Osteocyte (in vitro differentiated cells): ENCODE measurements at regions not wholly inside any gene's neighbourhood (a gene's known extent, or its start where the extent isn't known, plus 50 kb on each side); places are given as distances from the start of the nearest gene placed in this dataset.
"Not testable (repeated sequence)": the region's sequence is repeated elsewhere in the genome, so short reads cannot be mapped to it uniquely, and the experiment has no call there.

ENCODE experiments used
- DNase-seq: peaks from one replicate; pipeline ENCODE4 v3.0.0; 2021; ENCODE audit warnings: mixed read lengths; ENCODE audit not compliant: unreplicated experiment; ENCODE audit errors: extremely low spot score
- H3K27ac Mint-ChIP-seq: one replicate; pipeline ENCODE4 v1.8.0; 2021; ENCODE audit warnings: mild to moderate bottlenecking, mixed read lengths; ENCODE audit not compliant: unreplicated experiment
- H3K27me3 Mint-ChIP-seq: one replicate; pipeline ENCODE4 v1.8.0; 2021; ENCODE audit warnings: mixed read lengths; ENCODE audit not compliant: unreplicated experiment
- H3K36me3 Mint-ChIP-seq: one replicate; pipeline ENCODE4 v1.8.0; 2021; ENCODE audit warnings: mixed read lengths; ENCODE audit not compliant: unreplicated experiment
- H3K4me1 Mint-ChIP-seq: one replicate; pipeline ENCODE4 v1.8.0; 2021; ENCODE audit warnings: mixed read lengths; ENCODE audit not compliant: unreplicated experiment
- H3K4me3 Mint-ChIP-seq: one replicate; pipeline ENCODE4 v1.8.0; 2021; ENCODE audit warnings: mild to moderate bottlenecking, moderate library complexity, mixed read lengths; ENCODE audit not compliant: unreplicated experiment
- H3K9me3 Mint-ChIP-seq: one replicate; pipeline ENCODE4 v1.8.0; 2021; ENCODE audit warnings: mixed read lengths; ENCODE audit not compliant: unreplicated experiment
- TF ChIP-seq, protein P1 (sequence below): fragments of 200-600 bp; sonication (generic); IDR thresholded peaks from 2 replicates; pipeline ENCODE4 v1.5.0; 2021; ENCODE audit warnings: antibody characterized with exemption, mild to moderate bottlenecking, moderate library complexity

GRCh38 chr6:153485072-153485471 is 354.0 kb upstream of the RGS17 start:
- no peak overlapping the region for H3K4me3 Mint-ChIP-seq
- no peaks in the 10 kb centered on the region for H3K4me1 Mint-ChIP-seq
- peaks cover 6% of the 10 kb centered on the region for H3K9me3 Mint-ChIP-seq
- H3K27me3 Mint-ChIP-seq, result no peaks in the 10 kb centered on the region
- no peak overlapping the region for H3K27ac Mint-ChIP-seq
- H3K36me3 Mint-ChIP-seq, result no peaks in the 10 kb centered on the region
- no peak for DNase-seq
- TF ChIP-seq, protein P1, sequence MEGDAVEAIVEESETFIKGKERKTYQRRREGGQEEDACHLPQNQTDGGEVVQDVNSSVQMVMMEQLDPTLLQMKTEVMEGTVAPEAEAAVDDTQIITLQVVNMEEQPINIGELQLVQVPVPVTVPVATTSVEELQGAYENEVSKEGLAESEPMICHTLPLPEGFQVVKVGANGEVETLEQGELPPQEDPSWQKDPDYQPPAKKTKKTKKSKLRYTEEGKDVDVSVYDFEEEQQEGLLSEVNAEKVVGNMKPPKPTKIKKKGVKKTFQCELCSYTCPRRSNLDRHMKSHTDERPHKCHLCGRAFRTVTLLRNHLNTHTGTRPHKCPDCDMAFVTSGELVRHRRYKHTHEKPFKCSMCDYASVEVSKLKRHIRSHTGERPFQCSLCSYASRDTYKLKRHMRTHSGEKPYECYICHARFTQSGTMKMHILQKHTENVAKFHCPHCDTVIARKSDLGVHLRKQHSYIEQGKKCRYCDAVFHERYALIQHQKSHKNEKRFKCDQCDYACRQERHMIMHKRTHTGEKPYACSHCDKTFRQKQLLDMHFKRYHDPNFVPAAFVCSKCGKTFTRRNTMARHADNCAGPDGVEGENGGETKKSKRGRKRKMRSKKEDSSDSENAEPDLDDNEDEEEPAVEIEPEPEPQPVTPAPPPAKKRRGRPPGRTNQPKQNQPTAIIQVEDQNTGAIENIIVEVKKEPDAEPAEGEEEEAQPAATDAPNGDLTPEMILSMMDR, result no peak

GRCh38 chr6:153484056-153484455 is 353.0 kb upstream of the RGS17 start:
- H3K4me3 Mint-ChIP-seq, result no peak overlapping the region
- H3K27ac Mint-ChIP-seq, result no peak overlapping the region
- no peaks in the 10 kb centered on the region for H3K4me1 Mint-ChIP-seq
- TF ChIP-seq, protein P1, result no peak
- H3K27me3 Mint-ChIP-seq, result no peaks in the 10 kb centered on the region
- no peak for DNase-seq
- H3K36me3 Mint-ChIP-seq, result no peaks in the 10 kb centered on the region
- peaks cover 6% of the 10 kb centered on the region for H3K9me3 Mint-ChIP-seq

DNA sequence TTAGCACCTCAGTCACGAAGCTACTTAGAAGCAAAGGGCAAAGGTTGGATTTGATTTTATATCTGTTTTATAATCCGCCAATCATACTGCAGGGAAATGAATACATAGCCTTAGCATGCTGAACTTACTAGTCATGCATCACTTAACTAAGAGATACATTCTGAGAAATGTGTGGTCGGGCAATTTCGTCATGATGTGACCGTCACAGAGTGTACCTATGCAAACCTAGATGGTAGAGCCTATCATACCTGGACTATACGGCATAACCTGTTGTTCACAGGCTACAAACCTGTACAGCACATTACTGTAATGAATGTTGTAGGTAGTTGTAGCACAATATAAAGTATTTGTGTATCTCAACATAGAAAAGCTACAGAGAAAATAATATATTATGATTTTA is 345.2 kb upstream of the RGS17 start:
- no peak for DNase-seq
- TF ChIP-seq, protein P1, result no peak
- Mint-ChIP-seq H3K9me3 (no peaks in the 10 kb centered on the region), H3K36me3 (no peaks in the 10 kb centered on the region), H3K27me3 (no peaks in the 10 kb centered on the region), H3K27ac (no peak overlapping the region), H3K4me3 (no peak overlapping the region), H3K4me1 (no peaks in the 10 kb centered on the region)

- no peak for DNase-seq
- no peaks in the 10 kb centered on the region for H3K4me1 Mint-ChIP-seq
- no peak overlapping the region for H3K27ac Mint-ChIP-seq
- no peaks in the 10 kb centered on the region for H3K27me3 Mint-ChIP-seq
- H3K36me3 Mint-ChIP-seq, result no peaks in the 10 kb centered on the region
- peaks cover 4% of the 10 kb centered on the region for H3K9me3 Mint-ChIP-seq
- TF ChIP-seq, protein P1, result no peak
- no peak overlapping the region for H3K4me3 Mint-ChIP-seq
These were observed 334.0 kb upstream of the RGS17 start for GRCh38 chr6:153465050-153465449.

DNA sequence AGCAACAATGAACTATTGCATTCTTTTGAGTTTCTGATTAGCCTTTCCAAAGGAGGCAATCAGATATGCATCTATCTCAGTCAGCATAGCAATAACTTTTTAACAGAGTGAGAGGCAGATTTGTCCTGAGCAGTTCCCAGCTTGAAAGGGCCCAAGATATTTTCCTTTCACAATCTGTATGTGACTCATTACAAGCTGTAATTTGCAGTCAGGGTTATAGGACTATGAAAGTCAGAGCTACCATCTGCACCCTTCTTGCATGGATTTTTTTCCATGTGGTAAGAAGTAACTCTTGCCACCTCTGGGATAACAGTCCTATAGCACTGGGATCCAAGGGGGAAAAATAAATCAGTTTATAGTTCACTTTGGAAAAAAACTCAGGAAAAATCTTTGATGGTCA is 318.2 kb upstream of the RGS17 start:
- TF ChIP-seq, protein P1, result no peak
- DNase-seq, result no peak
- no peaks in the 10 kb centered on the region for H3K4me1 Mint-ChIP-seq
- peaks cover 7% of the 10 kb centered on the region for H3K9me3 Mint-ChIP-seq
- H3K27me3 Mint-ChIP-seq, result no peaks in the 10 kb centered on the region
- H3K27ac Mint-ChIP-seq, result no peak overlapping the region
- no peak overlapping the region for H3K4me3 Mint-ChIP-seq
- no peaks in the 10 kb centered on the region for H3K36me3 Mint-ChIP-seq

GRCh38 chr6:153442749-153443148 is 311.7 kb upstream of the RGS17 start:
- not testable (repeated sequence) for DNase-seq, H3K27me3 Mint-ChIP-seq, H3K27ac Mint-ChIP-seq, H3K36me3 Mint-ChIP-seq, H3K4me3 Mint-ChIP-seq, H3K4me1 Mint-ChIP-seq, H3K9me3 Mint-ChIP-seq
